IgD-negative memory B cell (primary cell): ENCODE measurements at regions not wholly inside any gene's neighbourhood (a gene's known extent, or its start where the extent isn't known, plus 50 kb on each side); places are given as distances from the start of the nearest gene placed in this dataset.
A peak's percentile ranks its signal among the peaks of the same experiment; 100 is the strongest.
"Not testable (repeated sequence)": the region's sequence is repeated elsewhere in the genome, so short reads cannot be mapped to it uniquely, and the experiment has no call there.

ENCODE experiments used
- H3K27ac Mint-ChIP-seq, 3 donors: one replicate each; pipeline ENCODE4 v1.8.0; 2020 to 2022; ENCODE audit warnings: mild to moderate bottlenecking in 3 of 3, mixed read lengths in 3 of 3, moderate library complexity in 1 of 3
- H3K27me3 Mint-ChIP-seq: one replicate; pipeline ENCODE4 v1.8.0; 2021; ENCODE audit warnings: mixed read lengths
- H3K36me3 Mint-ChIP-seq: one replicate; pipeline ENCODE4 v1.8.0; 2020; ENCODE audit warnings: mild to moderate bottlenecking, mixed read lengths
- H3K4me1 Mint-ChIP-seq, 3 donors: one replicate each; pipeline ENCODE4 v1.8.0; 2020 to 2022; ENCODE audit warnings: mixed read lengths in 3 of 3, mild to moderate bottlenecking in 1 of 3
- H3K4me3 Mint-ChIP-seq, 4 donors: one replicate each; pipeline ENCODE4 v1.8.0; 2020 to 2022; ENCODE audit warnings: mild to moderate bottlenecking in 4 of 4, mixed read lengths in 4 of 4, moderate library complexity in 3 of 4
- H3K9me3 Mint-ChIP-seq, 3 donors: one replicate each; pipeline ENCODE4 v1.8.0; 2020 to 2021; ENCODE audit warnings: mixed read lengths in 3 of 3, mild to moderate bottlenecking in 1 of 3

GRCh38 chr5:17061973-17062470 lies 125.9 kb upstream of the MYO10 start:
- H3K27ac Mint-ChIP-seq: no peak overlapping the region

GRCh38 chr5:17062741-17063140 lies 126.7 kb upstream of the MYO10 start:
- H3K9me3 Mint-ChIP-seq, H3K27me3 Mint-ChIP-seq, H3K4me3 Mint-ChIP-seq, H3K36me3 Mint-ChIP-seq, H3K27ac Mint-ChIP-seq, H3K4me1 Mint-ChIP-seq: not testable (repeated sequence)

More at GRCh38 chr5:17061973-17062470, 125.9 kb upstream of the MYO10 start:
- Mint-ChIP-seq H3K27me3 (no peaks in the 10 kb centered on the region), H3K9me3 (peaks cover 0 to 3% (median 0%) of the 10 kb centered on the region in 3 donors), H3K4me3 (no peak overlapping the region), H3K36me3 (no peaks in the 10 kb centered on the region), H3K4me1 (no peaks in the 10 kb centered on the region)

- H3K27ac Mint-ChIP-seq: no peak overlapping the region
- H3K4me3 Mint-ChIP-seq: no peak overlapping the region
- no peaks in the 10 kb centered on the region for H3K36me3 Mint-ChIP-seq
- H3K27me3 Mint-ChIP-seq: no peaks in the 10 kb centered on the region
- no peaks in the 10 kb centered on the region for H3K9me3 Mint-ChIP-seq
- H3K4me1 Mint-ChIP-seq: no peaks in the 10 kb centered on the region
Measured at GRCh38 chr5:17064241-17064640, 128.2 kb upstream of the MYO10 start.

- peaks cover 2% of the 10 kb centered on the region for H3K27me3 Mint-ChIP-seq
- H3K9me3 Mint-ChIP-seq: no peaks in the 10 kb centered on the region
- no peak overlapping the region for H3K4me3 Mint-ChIP-seq
- H3K27ac Mint-ChIP-seq: no peak overlapping the region
- H3K4me1 Mint-ChIP-seq: no peaks in the 10 kb centered on the region
- no peaks in the 10 kb centered on the region for H3K36me3 Mint-ChIP-seq
Measured at GRCh38 chr5:17065458-17065857, 129.4 kb upstream of the MYO10 start.

- H3K9me3 Mint-ChIP-seq, H3K27me3 Mint-ChIP-seq, H3K36me3 Mint-ChIP-seq, H3K4me1 Mint-ChIP-seq, H3K4me3 Mint-ChIP-seq, H3K27ac Mint-ChIP-seq: not testable (repeated sequence)
Measured at GRCh38 chr5:17066026-17066425, 129.9 kb upstream of the MYO10 start.

GRCh38 chr5:17067657-17068392 lies 131.7 kb upstream of the MYO10 start:
- Mint-ChIP-seq H3K27me3 (peaks cover 4% of the 10 kb centered on the region), H3K27ac (no peak overlapping the region), H3K4me3 (no peak overlapping the region), H3K36me3 (no peaks in the 10 kb centered on the region), H3K9me3 (no peaks in the 10 kb centered on the region), H3K4me1 (no peaks in the 10 kb centered on the region)

- Mint-ChIP-seq H3K27me3 (peaks cover 6% of the 10 kb centered on the region), H3K4me3 (no peak overlapping the region), H3K4me1 (no peaks in the 10 kb centered on the region), H3K9me3 (no peaks in the 10 kb centered on the region), H3K36me3 (no peaks in the 10 kb centered on the region), H3K27ac (no peak overlapping the region)
Measured at GRCh38 chr5:17069995-17070511, 134.0 kb upstream of the MYO10 start.

- Mint-ChIP-seq H3K4me3 (no peak overlapping the region), H3K9me3 (no peaks in the 10 kb centered on the region), H3K27ac (peak overlapping the region in 1 of 3 donors; percentile 63), H3K36me3 (no peaks in the 10 kb centered on the region), H3K4me1 (no peaks in the 10 kb centered on the region), H3K27me3 (peaks cover 6% of the 10 kb centered on the region)
Measured at GRCh38 chr5:17070647-17071046, 134.6 kb upstream of the MYO10 start.

- H3K27me3 Mint-ChIP-seq: peaks cover 8% of the 10 kb centered on the region
- no peak overlapping the region for H3K4me3 Mint-ChIP-seq
- no peak overlapping the region for H3K27ac Mint-ChIP-seq
- H3K9me3 Mint-ChIP-seq: peaks cover 0 to 2% (median 0%) of the 10 kb centered on the region in 3 donors
- H3K36me3 Mint-ChIP-seq: peaks cover 4% of the 10 kb centered on the region
- H3K4me1 Mint-ChIP-seq: peaks cover 0 to 3% (median 0%) of the 10 kb centered on the region in 3 donors
Measured at GRCh38 chr5:17075236-17075635, 139.1 kb upstream of the MYO10 start.

- H3K4me1 Mint-ChIP-seq: peaks cover 0 to 3% (median 0%) of the 10 kb centered on the region in 3 donors
- H3K36me3 Mint-ChIP-seq: peaks cover 4% of the 10 kb centered on the region
- peaks cover 0 to 2% (median 0%) of the 10 kb centered on the region in 3 donors for H3K9me3 Mint-ChIP-seq
- H3K27me3 Mint-ChIP-seq: peaks cover 4% of the 10 kb centered on the region
- H3K27ac Mint-ChIP-seq: no peak overlapping the region
- H3K4me3 Mint-ChIP-seq: no peak overlapping the region
Measured at GRCh38 chr5:17076272-17076671, 140.2 kb upstream of the MYO10 start.

GRCh38 chr5:17077440-17078233 lies 139.8 kb upstream of the BASP1 start:
- Mint-ChIP-seq H3K27me3 (peaks cover 4% of the 10 kb centered on the region), H3K27ac (no peak overlapping the region), H3K36me3 (peaks cover 4% of the 10 kb centered on the region), H3K4me3 (no peak overlapping the region), H3K4me1 (peaks cover 0 to 3% (median 0%) of the 10 kb centered on the region in 3 donors), H3K9me3 (peaks cover 0 to 2% (median 0%) of the 10 kb centered on the region in 3 donors)

- H3K9me3 Mint-ChIP-seq: peaks cover 0 to 2% (median 0%) of the 10 kb centered on the region in 3 donors
- peaks cover 3% of the 10 kb centered on the region for H3K27me3 Mint-ChIP-seq
- peaks cover 4% of the 10 kb centered on the region for H3K36me3 Mint-ChIP-seq
- H3K27ac Mint-ChIP-seq: no peak overlapping the region
- H3K4me3 Mint-ChIP-seq: no peak overlapping the region
- H3K4me1 Mint-ChIP-seq: peaks cover 0 to 3% (median 0%) of the 10 kb centered on the region in 3 donors
Measured at GRCh38 chr5:17079562-17079961, 137.9 kb upstream of the BASP1 start.

- Mint-ChIP-seq H3K9me3 (peaks cover 0 to 2% (median 0%) of the 10 kb centered on the region in 3 donors), H3K4me1 (peaks cover 0 to 3% (median 0%) of the 10 kb centered on the region in 3 donors), H3K4me3 (no peak overlapping the region), H3K27me3 (peaks cover 3% of the 10 kb centered on the region), H3K36me3 (peaks cover 4% of the 10 kb centered on the region), H3K27ac (peak overlapping the region in 1 of 3 donors; percentile 27)
Measured at GRCh38 chr5:17080361-17080760, 137.1 kb upstream of the BASP1 start.

- no peak overlapping the region for H3K27ac Mint-ChIP-seq
- H3K4me3 Mint-ChIP-seq: no peak overlapping the region
- H3K9me3 Mint-ChIP-seq: peaks cover 0 to under 1% (median 0%) of the 10 kb centered on the region in 3 donors
Measured at GRCh38 chr5:17081142-17081541, 136.3 kb upstream of the BASP1 start.

GRCh38 chr5:17083276-17083675 lies 134.2 kb upstream of the BASP1 start:
- H3K4me3 Mint-ChIP-seq, H3K4me1 Mint-ChIP-seq, H3K9me3 Mint-ChIP-seq, H3K27ac Mint-ChIP-seq, H3K27me3 Mint-ChIP-seq, H3K36me3 Mint-ChIP-seq: not testable (repeated sequence)

More at GRCh38 chr5:17081142-17081541, 136.3 kb upstream of the BASP1 start:
- H3K4me1 Mint-ChIP-seq: peaks cover 0 to 3% (median 0%) of the 10 kb centered on the region in 3 donors
- H3K27me3 Mint-ChIP-seq: peaks cover 3% of the 10 kb centered on the region
- peaks cover 3% of the 10 kb centered on the region for H3K36me3 Mint-ChIP-seq
